GM12891 (cell line): ENCODE measurements at regions not wholly inside any gene's neighbourhood (a gene's known extent, or its start where the extent isn't known, plus 50 kb on each side); places are given as distances from the start of the nearest gene placed in this dataset.

ENCODE experiments used
- PAX5 ChIP-seq: IDR thresholded peaks from 2 replicates; pipeline ENCODE4 v1.6.1; 2011; ENCODE audit warnings: low read length, moderate library complexity, mild to moderate bottlenecking; ENCODE audit not compliant: insufficient read depth, severe bottlenecking
- POLR2A ChIP-seq: IDR thresholded peaks from 2 replicates; pipeline ENCODE4 v1.6.1; 2011; ENCODE audit warnings: low read depth, low read length, control low read depth
- POLR2AphosphoS5 ChIP-seq: IDR thresholded peaks from 2 replicates; pipeline ENCODE4 v1.6.1; 2011; ENCODE audit warnings: low read depth, low read length, control low read depth
- POU2F2 ChIP-seq: IDR thresholded peaks from 2 replicates; pipeline ENCODE4 v1.6.1; 2011; ENCODE audit warnings: low read depth, mild to moderate bottlenecking, control low read depth, low read length, moderate library complexity
- SPI1 ChIP-seq: IDR thresholded peaks from 2 replicates; pipeline ENCODE4 v1.6.1; 2011; ENCODE audit warnings: low read depth, low read length, control low read depth
- TAF1 ChIP-seq: IDR thresholded peaks from 2 replicates; pipeline ENCODE4 v1.6.1; 2011; ENCODE audit warnings: low read depth, low read length, control low read depth

DNA sequence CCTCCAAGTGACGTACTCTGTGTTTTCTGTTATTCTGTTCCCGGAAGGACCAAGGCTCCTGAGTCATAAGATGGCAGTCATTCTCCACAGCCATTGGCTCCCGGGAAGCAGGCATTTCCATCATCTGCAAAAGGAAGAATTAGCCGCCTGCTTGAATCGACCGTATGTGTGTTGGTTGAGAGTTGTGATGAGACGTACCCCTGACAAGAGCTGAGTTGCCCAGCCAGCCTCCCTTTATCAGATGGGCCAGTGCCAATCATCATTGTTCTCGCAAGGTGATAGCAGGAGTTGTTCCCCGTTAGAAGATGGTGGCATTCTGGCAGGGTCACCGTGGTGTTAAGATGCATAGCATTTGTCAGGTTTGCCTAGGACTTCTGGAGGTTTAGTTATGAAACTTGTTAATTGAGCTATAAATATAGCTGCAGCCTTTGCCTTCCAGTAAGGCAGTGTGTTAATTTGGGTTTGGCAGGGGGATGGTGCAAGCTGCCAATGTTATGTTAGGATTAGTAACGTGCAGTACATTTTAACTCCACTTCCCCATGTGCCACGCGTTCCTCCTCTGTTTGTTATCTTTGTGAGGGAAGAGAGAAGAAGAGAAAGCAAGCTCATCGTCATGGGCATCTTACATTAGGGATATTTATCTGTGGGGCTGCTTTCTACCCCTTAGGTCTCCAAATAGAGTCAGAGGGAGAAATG, 652.7 kb upstream of the FANCL start:
- TF ChIP-seq POLR2A = no peak
- no peak for TF ChIP-seq POLR2AphosphoS5
- no peak for TF ChIP-seq TAF1
- no peak for TF ChIP-seq SPI1
- TF ChIP-seq POU2F2 = no peak
- TF ChIP-seq PAX5 = no peak
